Right lobe of liver (tissue), 4 donors: ENCODE measurements at regions not wholly inside any gene's neighbourhood (a gene's known extent, or its start where the extent isn't known, plus 50 kb on each side); places are given as distances from the start of the nearest gene placed in this dataset.

Source experiments
- POLR2A ChIP-seq: fragments of 450-650 bp; IDR thresholded peaks from one replicate; pipeline ENCODE4 v1.6.1; 2017; ENCODE audit warnings: antibody characterized with exemption, mild to moderate bottlenecking
- TF ChIP-seq, protein P1 (sequence below), 4 donors: fragments of 200-600 bp in 3 of 4; fragments of 450-650 bp in 1 of 4; IDR thresholded peaks; one replicate each; pipeline versions ENCODE4 v1.5.1 to v1.8.0; 2016 to 2022; ENCODE audit warnings: antibody characterized with exemption in 4 of 4, mild to moderate bottlenecking in 2 of 4
- donor health status: DM: no; HTN: no; CAD: no.
- donor health status: DM: no; HTN: no; CAD: no.
- donor health status: DM: no; HTN: yes; CAD: no.

DNA sequence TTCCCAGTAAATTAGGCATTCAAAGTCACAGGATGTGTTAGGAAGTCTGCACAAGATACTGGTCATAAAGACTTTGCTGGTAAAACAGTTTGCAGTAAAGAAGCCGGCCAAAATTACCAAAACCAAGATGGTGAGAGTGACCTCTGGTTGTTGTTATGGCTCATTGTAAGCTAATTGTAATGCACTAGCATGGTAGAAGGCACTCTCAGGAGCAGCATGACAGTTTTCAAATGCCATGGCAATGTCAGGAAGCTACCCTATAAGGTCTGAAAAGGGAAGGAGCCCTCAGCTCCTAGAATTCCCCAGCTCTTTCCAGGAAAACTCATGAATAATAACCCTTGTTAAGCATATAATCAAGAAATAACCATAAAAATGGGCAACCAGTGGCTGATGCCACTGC, 64.3 kb upstream of the TNC start:
- TF ChIP-seq, protein P1, sequence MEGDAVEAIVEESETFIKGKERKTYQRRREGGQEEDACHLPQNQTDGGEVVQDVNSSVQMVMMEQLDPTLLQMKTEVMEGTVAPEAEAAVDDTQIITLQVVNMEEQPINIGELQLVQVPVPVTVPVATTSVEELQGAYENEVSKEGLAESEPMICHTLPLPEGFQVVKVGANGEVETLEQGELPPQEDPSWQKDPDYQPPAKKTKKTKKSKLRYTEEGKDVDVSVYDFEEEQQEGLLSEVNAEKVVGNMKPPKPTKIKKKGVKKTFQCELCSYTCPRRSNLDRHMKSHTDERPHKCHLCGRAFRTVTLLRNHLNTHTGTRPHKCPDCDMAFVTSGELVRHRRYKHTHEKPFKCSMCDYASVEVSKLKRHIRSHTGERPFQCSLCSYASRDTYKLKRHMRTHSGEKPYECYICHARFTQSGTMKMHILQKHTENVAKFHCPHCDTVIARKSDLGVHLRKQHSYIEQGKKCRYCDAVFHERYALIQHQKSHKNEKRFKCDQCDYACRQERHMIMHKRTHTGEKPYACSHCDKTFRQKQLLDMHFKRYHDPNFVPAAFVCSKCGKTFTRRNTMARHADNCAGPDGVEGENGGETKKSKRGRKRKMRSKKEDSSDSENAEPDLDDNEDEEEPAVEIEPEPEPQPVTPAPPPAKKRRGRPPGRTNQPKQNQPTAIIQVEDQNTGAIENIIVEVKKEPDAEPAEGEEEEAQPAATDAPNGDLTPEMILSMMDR (IDR thresholded peaks at IDR 0.05): no peak
- TF ChIP-seq POLR2A: no peak
